ENCODE measurements at regions not wholly inside any gene's neighbourhood (a gene's known extent, or its start where the extent isn't known, plus 50 kb on each side); places are given as distances from the start of the nearest gene placed in this dataset.
"Not testable (repeated sequence)": the region's sequence is repeated elsewhere in the genome, so short reads cannot be mapped to it uniquely, and the experiment has no call there.

GRCh38 chr2:37742286-37742685 lies 70.8 kb upstream of the CDC42EP3 start:
- TF ChIP-seq PAX5 (IDR thresholded peaks at IDR 0.05; ENCODE audit: insufficient read depth, low read length, severe bottlenecking), result no peak
- no peak for TF ChIP-seq TAF1 (IDR thresholded peaks at IDR 0.05; ENCODE audit: low read depth, low read length)
- TF ChIP-seq SPI1 (IDR thresholded peaks at IDR 0.05; ENCODE audit: low read depth, low read length), result no peak
- TF ChIP-seq POLR2A (IDR thresholded peaks at IDR 0.05; ENCODE audit: low read depth, low read length), result no peak
- no peak for TF ChIP-seq POU2F2 (IDR thresholded peaks at IDR 0.05; ENCODE audit: low read depth, low read length)
- TF ChIP-seq POLR2AphosphoS5 (IDR thresholded peaks at IDR 0.05; ENCODE audit: low read depth, low read length), result no peak
- FAIRE-seq (no peak), DNase-seq (ENCODE audit: insufficient read length, low spot score) (no peak)

GRCh38 chr2:37744010-37744409 lies 72.6 kb upstream of the CDC42EP3 start:
- no peak for DNase-seq (ENCODE audit: insufficient read length, low spot score)
- TF ChIP-seq POU2F2 (IDR thresholded peaks at IDR 0.05; ENCODE audit: low read depth, low read length), result no peak
- TF ChIP-seq TAF1 (IDR thresholded peaks at IDR 0.05; ENCODE audit: low read depth, low read length), result no peak
- TF ChIP-seq PAX5 (IDR thresholded peaks at IDR 0.05; ENCODE audit: insufficient read depth, low read length, severe bottlenecking), result no peak
- no peak for TF ChIP-seq SPI1 (IDR thresholded peaks at IDR 0.05; ENCODE audit: low read depth, low read length)
- TF ChIP-seq POLR2AphosphoS5 (IDR thresholded peaks at IDR 0.05; ENCODE audit: low read depth, low read length), result no peak
- FAIRE-seq, result no peak

GRCh38 chr2:37744961-37745360 lies 73.5 kb upstream of the CDC42EP3 start:
- FAIRE-seq, result not testable (repeated sequence)

GRCh38 chr2:37746011-37746410 lies 74.6 kb upstream of the CDC42EP3 start:
- not testable (repeated sequence) for DNase-seq (ENCODE audit: insufficient read length, low spot score); FAIRE-seq

More at GRCh38 chr2:37744961-37745360, 73.5 kb upstream of the CDC42EP3 start:
- not testable (repeated sequence) for DNase-seq (ENCODE audit: insufficient read length, low spot score)

- no peak for TF ChIP-seq SPI1 (IDR thresholded peaks at IDR 0.05; ENCODE audit: low read depth, low read length)
- no peak for TF ChIP-seq TAF1 (IDR thresholded peaks at IDR 0.05; ENCODE audit: low read depth, low read length)
- TF ChIP-seq PAX5 (IDR thresholded peaks at IDR 0.05; ENCODE audit: insufficient read depth, low read length, severe bottlenecking), result no peak
- no peak for TF ChIP-seq POLR2AphosphoS5 (IDR thresholded peaks at IDR 0.05; ENCODE audit: low read depth, low read length)
- TF ChIP-seq POLR2A (IDR thresholded peaks at IDR 0.05; ENCODE audit: low read depth, low read length), result no peak
- DNase-seq (ENCODE audit: insufficient read length, low spot score), result no peak
- no peak for FAIRE-seq
Observed at GRCh38 chr2:37746883-37747282, 75.4 kb upstream of the CDC42EP3 start.

DNA sequence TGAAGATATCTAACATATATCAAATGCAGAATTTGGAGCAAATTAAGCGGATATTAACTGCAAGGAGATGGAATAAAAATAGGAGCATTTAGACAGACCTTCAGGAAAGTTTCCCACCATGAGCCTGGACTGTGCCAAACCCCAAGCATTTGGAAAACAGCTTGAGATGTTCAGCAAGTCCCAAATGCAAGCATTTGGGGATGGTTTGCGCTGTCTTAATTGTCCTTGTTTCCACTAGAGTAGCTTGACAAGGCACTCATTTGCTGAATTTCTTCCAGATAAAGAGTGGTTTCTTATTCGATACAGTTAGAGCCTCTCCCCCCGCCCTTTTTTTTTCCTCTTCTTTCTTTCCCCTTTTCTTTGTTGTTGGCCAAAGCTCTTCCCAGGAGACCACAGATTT lies 77.1 kb upstream of the CDC42EP3 start:
- FAIRE-seq (no peak), DNase-seq (ENCODE audit: insufficient read length, low spot score) (no peak)
- TF ChIP-seq POLR2AphosphoS5 (IDR thresholded peaks at IDR 0.05; ENCODE audit: low read depth, low read length) (no peak), POU2F2 (IDR thresholded peaks at IDR 0.05; ENCODE audit: low read depth, low read length) (no peak), PAX5 (IDR thresholded peaks at IDR 0.05; ENCODE audit: insufficient read depth, low read length, severe bottlenecking) (no peak), TAF1 (IDR thresholded peaks at IDR 0.05; ENCODE audit: low read depth, low read length) (no peak), SPI1 (IDR thresholded peaks at IDR 0.05; ENCODE audit: low read depth, low read length) (no peak), POLR2A (IDR thresholded peaks at IDR 0.05; ENCODE audit: low read depth, low read length) (no peak)

DNA sequence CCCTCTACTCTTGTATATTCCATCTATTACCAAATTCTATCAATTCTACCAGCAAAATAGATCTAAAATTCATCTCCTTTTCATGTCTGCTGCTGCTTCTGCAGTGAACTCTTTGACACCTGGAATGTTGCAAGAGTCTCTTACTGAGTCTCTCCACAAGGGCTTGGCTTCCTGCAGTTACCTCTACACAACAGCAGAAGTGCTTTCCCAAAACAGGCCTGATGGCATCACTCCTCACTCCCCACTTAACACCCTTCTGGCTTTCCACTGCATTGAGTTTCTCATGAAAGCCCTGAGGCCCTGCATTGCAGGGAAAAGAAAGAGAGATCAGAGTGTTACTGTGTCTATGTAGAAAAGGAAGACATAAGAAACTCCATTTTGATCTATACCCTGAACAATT lies 78.8 kb upstream of the CDC42EP3 start:
- FAIRE-seq; DNase-seq (ENCODE audit: insufficient read length, low spot score): not testable (repeated sequence)

DNA sequence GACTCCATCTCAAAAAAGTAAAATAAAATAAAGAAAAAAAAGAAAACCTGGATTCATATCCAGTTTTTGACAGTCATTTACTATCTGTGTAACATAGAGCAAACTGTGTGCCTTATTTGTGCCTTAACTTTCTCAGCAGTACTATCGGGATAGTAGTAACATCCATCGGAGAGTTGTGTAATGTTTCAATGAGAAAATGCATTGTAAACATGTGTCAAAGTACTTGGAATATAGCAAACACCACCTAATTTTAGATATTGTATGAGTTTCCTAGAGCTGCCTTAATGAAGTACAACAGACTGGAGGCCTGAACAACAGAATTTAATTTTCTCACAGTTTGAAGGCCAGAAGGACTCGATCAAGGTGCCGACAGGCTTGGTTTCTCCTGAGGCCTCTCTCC lies 81.3 kb upstream of the CDC42EP3 start:
- TF ChIP-seq POLR2AphosphoS5 (IDR thresholded peaks at IDR 0.05; ENCODE audit: low read depth, low read length) (no peak), POU2F2 (IDR thresholded peaks at IDR 0.05; ENCODE audit: low read depth, low read length) (no peak), POLR2A (IDR thresholded peaks at IDR 0.05; ENCODE audit: low read depth, low read length) (no peak), TAF1 (IDR thresholded peaks at IDR 0.05; ENCODE audit: low read depth, low read length) (no peak), PAX5 (IDR thresholded peaks at IDR 0.05; ENCODE audit: insufficient read depth, low read length, severe bottlenecking) (no peak), SPI1 (IDR thresholded peaks at IDR 0.05; ENCODE audit: low read depth, low read length) (no peak)
- FAIRE-seq, result no peak
- no peak for DNase-seq (ENCODE audit: insufficient read length, low spot score)

- FAIRE-seq (no peak), DNase-seq (ENCODE audit: insufficient read length, low spot score) (no peak)
- TF ChIP-seq POLR2AphosphoS5 (IDR thresholded peaks at IDR 0.05; ENCODE audit: low read depth, low read length) (no peak), POU2F2 (IDR thresholded peaks at IDR 0.05; ENCODE audit: low read depth, low read length) (no peak), TAF1 (IDR thresholded peaks at IDR 0.05; ENCODE audit: low read depth, low read length) (no peak), POLR2A (IDR thresholded peaks at IDR 0.05; ENCODE audit: low read depth, low read length) (no peak), PAX5 (IDR thresholded peaks at IDR 0.05; ENCODE audit: insufficient read depth, low read length, severe bottlenecking) (no peak), SPI1 (IDR thresholded peaks at IDR 0.05; ENCODE audit: low read depth, low read length) (no peak)
Observed at GRCh38 chr2:37753758-37754157, 82.3 kb upstream of the CDC42EP3 start.

DNA sequence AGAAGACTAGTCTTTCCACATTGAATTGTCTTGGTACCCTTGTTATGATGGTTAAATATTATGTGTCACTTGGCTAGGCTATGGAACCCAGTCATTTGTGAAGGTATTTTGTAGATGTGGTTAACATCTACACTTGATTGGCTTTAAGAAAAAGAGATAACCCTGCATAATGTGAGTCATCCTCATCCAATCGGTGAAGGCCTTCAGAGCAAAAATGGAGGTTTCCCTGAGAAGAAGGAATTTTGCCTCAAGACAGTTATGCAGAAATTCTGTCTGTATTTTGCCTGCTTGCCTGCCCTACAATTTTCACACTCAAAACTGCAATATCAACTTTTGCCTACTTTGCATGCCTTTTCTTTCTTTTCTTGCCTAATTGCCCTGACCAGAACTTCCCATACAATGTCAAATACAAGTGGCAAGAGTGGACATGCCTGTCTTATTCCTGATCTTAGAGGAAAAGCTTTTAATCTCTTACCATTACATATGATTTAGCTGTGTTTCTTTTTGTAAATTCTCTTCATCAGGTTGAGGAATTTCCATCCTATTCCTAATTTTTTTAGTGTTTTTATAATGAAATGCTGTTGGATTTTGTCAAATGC lies 84.6 kb upstream of the CDC42EP3 start:
- not testable (repeated sequence) for DNase-seq (ENCODE audit: insufficient read length, low spot score); FAIRE-seq

DNA sequence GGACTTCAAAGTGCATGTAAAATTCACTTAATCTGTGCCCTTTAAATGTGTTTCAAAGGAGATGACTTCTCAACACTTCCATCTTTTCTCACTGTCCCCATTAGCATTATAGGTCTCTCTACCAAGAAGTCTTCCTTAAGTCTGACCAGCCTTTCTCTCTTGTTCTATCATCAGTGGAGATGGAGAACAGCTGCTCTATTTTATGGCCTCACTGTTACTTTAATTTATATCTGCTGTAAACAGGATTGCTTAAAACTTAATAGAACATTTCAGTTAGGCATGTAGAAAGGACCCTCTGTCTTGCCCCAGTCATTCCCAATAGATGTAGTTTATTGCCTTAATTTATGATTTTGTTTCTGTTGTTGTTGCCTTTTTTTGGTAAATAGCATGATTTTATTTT lies 86.0 kb upstream of the CDC42EP3 start:
- not testable (repeated sequence) for FAIRE-seq; DNase-seq (ENCODE audit: insufficient read length, low spot score)

DNA sequence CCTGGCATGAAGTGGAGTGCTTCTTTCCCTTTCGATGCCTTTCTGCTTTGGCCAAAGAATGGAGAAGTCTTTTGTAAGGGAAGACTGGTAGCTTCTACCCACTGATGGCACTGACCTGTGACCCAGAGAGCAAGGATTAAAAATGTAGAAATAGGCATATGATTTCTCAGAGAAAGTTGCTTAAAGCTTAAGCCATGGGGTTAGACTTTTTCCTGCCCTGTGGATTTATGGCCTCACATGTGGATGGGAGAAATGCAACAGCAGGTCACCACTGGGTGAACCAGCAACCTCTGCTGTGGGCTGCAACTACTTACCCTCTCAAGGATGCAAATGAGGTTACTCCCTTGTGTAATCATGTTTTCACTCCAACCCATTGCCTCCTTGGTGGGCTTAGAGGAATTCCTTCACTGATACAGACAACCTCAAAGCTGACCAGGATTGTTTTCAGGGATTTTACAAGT lies 86.7 kb upstream of the CDC42EP3 start:
- DNase-seq (ENCODE audit: insufficient read length, low spot score); FAIRE-seq: not testable (repeated sequence)

DNA sequence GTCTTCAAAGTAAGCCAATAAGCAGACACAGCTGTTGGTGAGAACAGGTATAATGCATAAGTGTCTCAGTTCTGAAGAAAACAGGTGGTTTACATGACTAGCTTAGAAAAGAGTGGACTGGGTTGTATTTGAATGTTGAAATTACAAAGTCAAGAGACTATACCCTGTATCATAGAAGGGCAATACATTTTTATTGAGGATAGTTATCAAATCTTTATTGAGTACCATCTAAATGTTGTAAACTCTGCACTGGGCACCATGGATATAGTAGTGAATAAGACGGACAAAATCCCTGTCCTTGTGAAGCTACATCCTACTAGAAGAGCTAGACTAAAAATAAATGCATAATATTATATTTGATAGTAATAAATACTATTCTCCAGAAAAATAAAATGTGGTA lies 88.5 kb upstream of the CDC42EP3 start:
- not testable (repeated sequence) for DNase-seq (ENCODE audit: insufficient read length, low spot score); FAIRE-seq

Data from GM12891 (cell line).